ENCODE measurements at regions not wholly inside any gene's neighbourhood (a gene's known extent, or its start where the extent isn't known, plus 50 kb on each side); places are given as distances from the start of the nearest gene placed in this dataset.

DNA sequence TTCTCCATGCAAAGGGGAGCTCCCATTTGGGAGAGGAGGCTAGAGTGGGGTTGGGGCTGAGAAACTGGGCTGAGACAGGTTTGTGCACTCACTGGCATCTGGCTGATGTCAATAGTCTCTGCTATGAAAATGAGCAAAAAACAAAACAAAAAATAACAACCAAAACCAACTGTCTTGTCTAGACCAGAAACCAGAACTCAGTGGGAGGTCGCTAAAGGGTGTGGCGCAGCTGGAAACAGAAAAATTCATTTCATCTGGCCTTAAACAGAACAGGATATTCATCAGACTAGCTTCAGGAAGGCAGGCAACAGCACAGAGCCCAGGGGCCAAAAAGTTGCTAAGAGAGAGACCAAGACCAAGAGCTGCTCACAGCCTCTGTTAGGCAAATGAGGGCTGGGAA is 126.1 kb downstream of the THNSL2 start:
- no peak overlapping the region for H3K27ac ChIP-seq
- no peak for DNase-seq (ENCODE audit: low read depth, low spot score)

DNA sequence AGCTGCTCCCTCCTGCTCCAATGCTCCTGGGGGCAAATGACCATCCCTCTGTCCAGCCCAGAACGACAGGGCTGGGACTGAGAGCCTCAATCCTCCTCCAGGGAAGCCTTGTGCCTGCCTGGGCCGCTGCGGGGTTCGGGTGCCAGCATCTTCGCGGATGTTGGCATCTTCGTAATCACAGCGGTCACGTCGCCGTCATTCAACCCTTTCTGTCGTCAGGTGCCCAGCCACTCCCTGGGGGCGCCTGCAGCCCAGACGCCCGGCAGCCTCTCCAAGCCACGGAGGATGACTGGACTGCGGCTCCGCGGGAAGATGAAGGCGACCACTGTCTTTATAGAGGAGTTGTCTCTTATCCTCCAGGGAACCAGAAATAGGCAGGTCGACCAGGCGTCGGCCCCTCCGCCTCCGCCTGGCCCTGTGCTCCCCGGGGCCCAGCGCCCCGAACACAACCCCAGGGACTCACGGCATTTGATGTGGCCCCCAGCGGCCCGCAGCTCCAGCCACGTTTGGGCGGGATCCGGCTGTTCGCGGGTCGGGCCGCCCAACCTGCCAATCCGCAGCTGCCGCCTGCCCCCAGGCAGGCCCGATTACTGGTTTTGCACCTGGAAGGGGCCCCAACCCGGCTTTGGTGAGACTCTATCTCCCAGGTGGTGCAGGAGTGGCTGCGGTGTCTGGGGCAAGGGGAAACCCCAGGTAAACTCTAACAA is 113.9 kb downstream of the THNSL2 start:
- no peak overlapping the region for H3K27ac ChIP-seq
- DNase-seq (ENCODE audit: low read depth, low spot score), result no peak

DNA sequence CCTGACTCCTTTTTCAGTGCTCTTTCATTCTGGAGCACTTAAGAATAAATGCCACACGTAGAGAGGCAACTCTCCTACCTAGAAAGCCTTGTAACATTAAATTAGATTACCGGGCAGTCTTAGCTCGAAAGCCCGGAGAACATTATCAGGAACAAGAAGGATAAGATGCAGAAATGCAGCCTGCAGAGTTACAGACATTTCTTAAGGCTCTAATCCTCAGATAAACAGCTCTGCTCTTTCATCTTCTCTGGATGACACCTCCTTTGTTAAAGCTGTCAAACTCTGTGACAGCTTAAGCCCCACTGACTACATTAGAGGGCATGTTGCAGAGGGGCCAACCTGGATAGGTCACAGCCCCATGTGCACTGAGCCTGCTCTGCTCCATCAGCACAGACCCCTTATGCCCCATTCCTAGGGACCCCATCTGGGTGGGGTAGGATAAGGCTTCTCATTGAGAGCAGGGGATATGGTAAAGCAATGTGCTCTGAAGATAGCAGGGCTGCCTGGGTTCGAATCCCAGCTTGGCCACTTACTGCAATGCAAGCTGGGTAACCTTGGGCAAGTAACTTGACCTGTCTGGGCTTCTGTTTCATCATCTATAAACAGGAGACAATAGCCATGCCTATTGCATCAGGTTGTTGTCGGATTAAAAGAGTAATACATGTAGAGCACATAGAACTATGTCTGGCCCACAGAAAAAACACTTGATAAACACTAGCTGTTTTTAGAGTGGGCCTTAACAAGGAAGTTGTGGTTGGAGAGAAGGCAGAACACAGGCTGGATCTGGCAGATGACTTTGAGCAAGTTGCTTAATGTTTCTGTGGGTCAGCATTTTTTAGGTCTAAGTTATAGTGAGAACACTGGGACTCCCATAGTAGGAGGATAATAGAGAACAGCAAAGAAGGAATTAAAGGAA is 111.4 kb downstream of the THNSL2 start:
- no peak overlapping the region for H3K27ac ChIP-seq
- no peak for DNase-seq (ENCODE audit: low read depth, low spot score)

DNA sequence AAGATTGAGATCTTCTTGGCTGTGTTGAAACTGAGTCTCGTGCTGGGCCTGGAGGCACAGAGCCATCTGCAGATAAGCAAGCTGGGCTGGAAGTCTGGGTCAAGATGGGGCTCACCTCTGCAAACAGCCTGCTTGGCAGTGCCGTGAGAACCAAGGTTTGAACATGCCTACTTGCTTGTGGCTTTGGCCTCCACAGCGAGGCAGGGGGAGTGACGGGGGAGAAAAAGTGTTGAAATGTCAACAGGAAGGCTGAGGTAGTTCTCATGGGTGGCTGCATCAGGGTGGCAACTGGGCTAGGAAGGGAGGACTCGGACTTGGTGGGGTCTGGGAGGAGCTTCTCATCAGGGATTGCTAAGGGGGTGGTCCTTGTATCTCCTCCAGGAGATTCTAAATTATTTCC is 99.7 kb downstream of the THNSL2 start:
- no peak for DNase-seq (ENCODE audit: low read depth, low spot score)
- H3K27ac ChIP-seq, result no peak overlapping the region

DNA sequence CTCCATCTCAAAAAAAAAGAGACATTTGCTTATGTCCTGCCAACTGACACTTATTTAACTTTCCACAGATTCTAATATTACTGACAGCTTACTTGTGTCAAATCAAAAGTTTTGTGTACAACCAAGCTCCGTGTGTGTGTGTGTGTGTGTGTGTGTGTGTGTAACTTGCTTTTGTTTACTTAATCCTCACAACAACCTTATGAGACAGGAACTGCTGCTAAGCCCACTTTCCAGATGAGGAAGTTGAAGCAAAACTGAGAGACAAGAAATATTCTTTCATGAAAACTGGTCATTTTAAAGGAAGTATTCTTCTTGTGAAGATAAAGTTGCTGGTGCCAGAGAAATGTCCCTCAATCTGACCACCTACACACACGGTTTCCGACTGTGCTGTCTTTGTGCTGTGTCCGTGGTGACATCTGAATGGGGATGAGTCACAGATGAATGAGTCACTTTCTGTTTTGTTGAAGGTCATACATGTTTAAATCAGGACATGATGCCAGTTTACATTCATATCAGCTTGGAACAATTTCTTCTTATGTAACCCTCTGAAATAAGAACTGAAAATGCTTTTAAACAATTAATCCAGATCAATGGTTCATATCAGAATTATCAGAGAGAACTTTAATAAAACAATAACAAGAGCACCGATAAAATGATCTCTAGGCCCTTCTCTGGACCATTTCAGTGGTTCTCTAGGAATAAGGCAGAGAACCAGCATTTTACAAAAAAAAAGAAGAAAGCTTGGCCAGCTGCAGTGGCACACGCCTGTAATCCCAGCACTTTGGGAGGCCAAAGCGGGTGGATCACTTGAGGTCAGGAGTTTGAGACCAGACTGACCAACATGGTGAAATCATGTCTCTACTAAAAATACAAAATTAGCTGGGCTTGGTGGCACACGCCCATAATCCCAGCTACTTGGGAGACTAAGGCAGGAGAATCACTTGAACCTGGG is 95.5 kb downstream of the THNSL2 start:
- H3K27ac ChIP-seq, result no peak overlapping the region
- no peak for DNase-seq (ENCODE audit: low read depth, low spot score)

DNA sequence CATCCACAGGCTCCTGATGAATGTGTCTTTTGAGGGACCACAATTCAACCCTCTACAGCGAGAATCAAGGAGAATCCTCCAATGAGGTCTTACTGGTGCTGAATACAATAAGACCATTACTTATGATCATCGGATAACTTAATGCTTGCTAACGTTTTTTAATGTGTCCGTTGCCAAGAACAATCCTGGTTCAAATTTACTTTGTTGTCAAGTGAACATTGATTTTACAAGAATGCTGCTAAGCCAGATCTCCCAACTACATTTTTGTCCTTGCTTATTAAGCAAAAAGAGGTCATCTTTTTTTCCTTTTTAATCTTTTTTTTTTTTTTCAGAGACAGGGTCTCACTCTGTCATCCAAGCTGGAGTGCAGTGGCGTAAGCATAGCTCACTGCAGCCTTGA is 93.7 kb downstream of the THNSL2 start:
- DNase-seq (ENCODE audit: low read depth, low spot score), result no peak
- H3K27ac ChIP-seq, result no peak overlapping the region

DNA sequence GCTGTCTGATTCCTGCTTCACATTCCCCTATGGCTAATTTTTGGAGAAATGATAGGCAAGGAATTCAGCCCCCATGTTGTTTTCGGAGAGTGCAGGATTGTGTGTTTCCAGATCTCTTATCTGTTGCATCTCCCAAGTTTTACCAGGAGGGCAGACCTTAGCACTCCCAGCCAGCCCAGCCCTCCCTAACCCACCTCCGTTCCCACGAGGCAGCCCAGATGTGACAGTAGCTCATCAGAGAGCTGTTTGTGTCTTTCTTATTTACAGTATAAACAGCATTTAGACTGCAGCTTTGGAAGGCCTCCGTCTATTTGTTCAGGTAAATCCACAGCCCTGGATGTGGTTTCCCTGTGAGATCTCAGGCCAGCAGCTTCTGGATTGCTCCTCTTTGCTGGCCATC is 91.6 kb downstream of the THNSL2 start:
- H3K27ac ChIP-seq, result no peak overlapping the region
- DNase-seq (ENCODE audit: low read depth, low spot score), result no peak

DNA sequence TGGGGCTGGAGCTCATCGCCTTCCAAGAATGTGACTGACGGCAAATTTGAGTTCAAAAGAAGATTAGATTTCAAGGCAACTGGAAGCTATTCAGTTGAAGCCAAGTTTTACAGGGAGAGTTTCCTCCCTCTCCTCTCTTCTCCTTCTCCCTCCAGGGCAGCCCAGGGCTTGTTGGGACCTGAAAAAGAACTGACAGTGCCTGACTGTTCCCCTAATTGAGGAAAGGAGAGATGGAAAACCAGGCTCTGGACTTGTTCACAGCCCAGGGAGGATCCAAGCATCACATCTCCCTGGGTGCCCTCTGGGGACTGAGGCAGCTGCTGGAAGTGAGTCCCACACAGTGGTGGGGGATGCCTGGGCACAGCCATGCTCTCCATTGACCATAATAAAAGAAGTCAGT is 88.1 kb downstream of the THNSL2 start:
- peak; percentile 40 for DNase-seq (ENCODE audit: low read depth, low spot score)
- no peak overlapping the region for H3K27ac ChIP-seq

DNA sequence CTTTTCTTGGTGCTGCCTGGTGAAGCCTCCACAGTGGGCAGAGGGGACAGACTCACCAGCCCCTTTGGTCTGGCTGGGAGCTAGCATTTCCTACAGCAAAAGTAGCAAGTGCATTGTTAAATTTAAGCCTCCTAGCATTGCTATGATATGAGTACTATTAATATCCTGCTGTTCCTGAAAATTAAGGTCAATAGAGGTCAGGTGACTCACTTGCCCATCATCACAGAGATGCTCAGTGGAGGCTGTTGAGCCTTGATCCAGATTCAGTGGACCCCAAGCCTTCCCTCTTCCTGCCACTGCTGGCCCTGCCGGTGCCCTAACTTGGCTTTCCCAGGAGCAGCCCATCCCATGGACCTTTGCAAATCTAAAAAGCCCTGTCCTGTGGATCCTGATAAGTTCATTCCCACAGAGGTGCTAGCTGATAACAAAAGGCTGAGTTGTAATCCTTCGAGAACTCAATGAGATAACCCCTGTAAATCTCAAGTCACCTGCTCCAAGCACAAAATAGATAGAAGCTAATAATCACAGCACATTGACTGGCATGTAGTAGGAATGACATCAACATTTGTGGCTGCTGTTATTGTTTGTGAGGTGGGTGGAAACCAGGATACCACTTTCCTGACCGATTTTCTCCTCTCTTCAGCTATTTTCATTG is 84.4 kb downstream of the THNSL2 start:
- no peak overlapping the region for H3K27ac ChIP-seq
- DNase-seq (ENCODE audit: low read depth, low spot score), result no peak

DNA sequence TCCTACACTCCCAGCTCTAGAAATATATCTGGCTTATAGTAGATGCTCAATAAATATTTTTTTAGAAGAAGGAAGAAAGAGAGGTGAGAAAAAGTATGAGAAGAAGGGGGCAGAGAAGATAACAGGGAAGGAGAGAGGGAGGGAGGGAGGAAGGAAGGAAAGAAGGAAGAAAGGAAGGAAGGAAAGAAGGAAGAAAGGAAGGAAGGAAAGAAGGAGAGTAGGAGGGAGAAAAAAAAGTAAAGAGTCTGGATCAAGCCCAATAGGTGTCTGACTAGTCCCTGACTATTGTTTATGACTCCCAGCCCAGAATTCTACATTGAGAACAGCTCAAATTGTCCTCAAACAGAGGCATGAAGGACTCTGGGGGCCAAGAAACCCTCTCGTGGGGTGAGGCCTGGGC is 83.9 kb downstream of the THNSL2 start:
- DNase-seq (ENCODE audit: low read depth, low spot score), result no peak
- H3K27ac ChIP-seq, result no peak overlapping the region

DNA sequence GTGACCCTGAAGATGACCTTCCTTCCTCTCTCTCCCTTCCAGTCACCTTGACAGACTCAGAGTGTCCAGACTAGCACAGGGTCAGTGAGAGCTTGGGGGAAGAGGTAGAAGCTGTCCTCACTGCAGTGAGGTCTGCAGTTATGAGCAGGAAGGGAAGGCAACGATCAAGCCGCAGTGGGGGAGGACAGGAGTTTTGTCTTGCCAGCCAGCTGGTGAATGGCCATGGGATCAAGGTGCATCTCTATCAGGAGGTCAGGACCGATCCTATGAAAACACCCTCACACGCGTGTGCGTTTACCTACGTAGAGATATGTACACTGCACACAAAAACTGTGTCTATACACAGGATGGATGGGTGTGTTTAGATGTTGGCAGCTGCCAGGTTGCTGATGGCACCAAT is 83.2 kb downstream of the THNSL2 start:
- H3K27ac ChIP-seq, result no peak overlapping the region
- no peak for DNase-seq (ENCODE audit: low read depth, low spot score)

DNA sequence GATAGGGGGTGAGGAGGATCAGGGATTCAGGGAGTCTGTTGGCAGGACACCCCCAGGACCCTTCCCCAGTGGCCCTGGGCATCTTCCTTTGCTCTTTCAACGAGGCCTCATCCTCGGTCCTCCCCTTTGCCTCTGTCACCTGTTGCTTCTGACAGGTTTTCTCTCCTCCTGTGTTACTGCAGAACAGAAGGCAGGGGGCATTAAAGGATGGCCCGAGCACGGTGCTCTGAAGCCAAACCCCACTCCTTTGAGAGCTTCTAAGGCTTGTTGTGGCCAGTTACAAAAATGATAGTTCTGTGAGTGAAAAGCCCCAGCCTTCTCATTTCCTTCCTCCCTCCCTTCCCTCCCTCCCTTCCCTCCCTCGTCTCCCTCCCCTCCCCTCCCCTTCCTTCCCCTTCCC is 82.5 kb downstream of the THNSL2 start:
- no peak overlapping the region for H3K27ac ChIP-seq
- no peak for DNase-seq (ENCODE audit: low read depth, low spot score)

DNA sequence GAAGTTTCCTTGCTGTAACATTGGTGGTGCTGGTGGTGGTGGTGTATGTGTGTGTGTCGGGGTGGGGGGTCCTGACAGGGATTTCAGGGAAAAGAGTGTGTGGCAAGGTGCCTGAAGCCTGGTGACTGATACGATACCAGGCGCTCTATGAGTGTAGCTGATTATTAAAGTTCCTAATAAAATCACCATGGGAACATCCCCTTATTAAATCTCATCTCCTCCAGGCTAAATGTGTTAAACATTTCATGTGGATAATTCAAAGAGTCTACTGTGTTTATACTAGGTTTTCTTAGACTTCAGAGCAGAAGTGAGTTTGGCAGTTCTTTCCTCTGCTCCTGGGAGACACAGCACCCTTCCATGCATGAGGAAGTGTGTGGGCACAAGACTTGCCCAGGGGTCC is 82.0 kb downstream of the THNSL2 start:
- DNase-seq (ENCODE audit: low read depth, low spot score), result no peak
- no peak overlapping the region for H3K27ac ChIP-seq

DNA sequence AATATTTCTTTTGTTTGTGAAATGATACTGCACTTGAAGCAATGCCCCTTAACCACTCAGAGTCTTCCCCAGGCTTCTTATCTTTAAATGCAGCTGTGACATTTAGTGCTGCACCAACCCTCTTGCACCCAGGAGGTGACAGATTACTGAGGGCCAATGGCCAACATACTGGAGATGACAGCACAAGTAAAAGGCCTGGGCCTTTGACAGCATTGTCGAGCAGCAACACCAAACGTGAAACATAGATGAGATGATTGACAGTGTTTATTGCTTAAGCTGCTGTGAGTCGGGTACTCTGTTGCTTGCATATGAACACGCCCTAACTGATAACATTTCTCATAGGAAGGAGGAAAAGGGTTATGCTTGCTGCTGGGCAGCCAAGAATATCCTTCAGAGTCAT is 80.3 kb downstream of the THNSL2 start:
- H3K27ac ChIP-seq, result no peak overlapping the region
- DNase-seq (ENCODE audit: low read depth, low spot score), result no peak

DNA sequence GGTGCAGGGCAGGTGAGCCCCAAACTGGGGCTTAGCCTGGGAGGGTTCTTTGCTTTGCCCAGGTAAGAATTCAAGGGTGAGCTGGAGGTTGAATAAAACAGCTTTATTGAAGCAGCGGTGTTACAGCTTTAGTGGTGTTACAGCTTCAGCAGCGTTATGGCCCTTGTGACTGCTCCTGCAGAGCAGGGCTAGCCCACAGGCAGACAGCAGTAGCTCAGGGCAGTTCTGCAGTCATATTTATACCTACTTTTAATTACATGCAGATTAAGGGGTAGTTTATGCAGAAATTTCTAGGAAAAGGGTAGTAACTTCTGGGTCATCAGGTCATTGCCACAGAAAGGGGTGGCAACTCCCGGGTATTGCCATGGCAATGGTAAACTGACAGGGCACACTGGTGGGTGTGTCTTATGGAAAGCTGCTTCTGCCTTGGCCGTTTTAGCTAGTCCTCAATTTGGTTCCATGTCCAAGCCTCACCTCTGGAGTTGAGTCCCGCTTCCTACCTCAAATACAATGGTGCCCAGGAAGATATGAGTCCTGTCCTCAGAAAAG is 78.2 kb downstream of the THNSL2 start:
- DNase-seq (ENCODE audit: low read depth, low spot score), result no peak
- no peak overlapping the region for H3K27ac ChIP-seq

DNA sequence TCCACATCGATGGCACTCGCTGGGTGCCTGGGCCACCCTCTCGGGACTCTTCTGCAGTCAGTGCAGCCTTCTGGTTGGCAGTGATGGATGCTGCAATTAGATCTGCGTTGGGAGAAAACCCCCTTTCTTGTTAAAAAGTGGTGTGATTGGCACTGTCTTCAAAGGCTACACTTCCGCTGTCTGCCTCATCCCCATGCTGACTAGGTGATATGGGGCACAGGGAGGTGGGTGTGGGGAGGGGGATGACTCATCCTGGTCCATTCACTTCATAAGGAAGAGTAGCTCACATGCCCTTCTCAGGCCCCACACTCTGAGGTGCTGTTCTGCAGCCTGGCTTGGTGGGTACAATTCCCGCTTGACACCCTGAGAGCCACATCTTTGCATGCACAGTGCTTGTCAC is 77.4 kb downstream of the THNSL2 start:
- H3K27ac ChIP-seq, result no peak overlapping the region
- no peak for DNase-seq (ENCODE audit: low read depth, low spot score)

DNA sequence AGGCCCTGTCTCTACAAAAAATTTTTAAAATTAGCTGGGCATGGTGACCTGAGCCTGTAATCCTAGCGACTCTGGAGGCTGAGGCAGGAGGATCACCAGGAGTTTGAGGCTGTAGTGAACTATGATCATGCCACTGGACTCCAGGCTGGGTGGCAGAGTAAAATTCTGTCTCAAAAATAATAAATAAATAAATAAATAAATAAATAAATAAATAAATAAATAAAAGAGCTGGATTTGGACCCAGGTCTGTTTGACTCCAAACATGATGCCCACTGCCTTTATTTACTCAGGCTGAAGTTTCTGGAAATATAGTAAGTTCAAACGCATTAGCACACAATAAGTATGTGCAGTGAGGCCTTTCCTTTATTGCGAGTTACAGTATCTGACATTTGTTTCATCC is 75.0 kb downstream of the THNSL2 start:
- no peak for DNase-seq (ENCODE audit: low read depth, low spot score)
- H3K27ac ChIP-seq, result no peak overlapping the region

DNA sequence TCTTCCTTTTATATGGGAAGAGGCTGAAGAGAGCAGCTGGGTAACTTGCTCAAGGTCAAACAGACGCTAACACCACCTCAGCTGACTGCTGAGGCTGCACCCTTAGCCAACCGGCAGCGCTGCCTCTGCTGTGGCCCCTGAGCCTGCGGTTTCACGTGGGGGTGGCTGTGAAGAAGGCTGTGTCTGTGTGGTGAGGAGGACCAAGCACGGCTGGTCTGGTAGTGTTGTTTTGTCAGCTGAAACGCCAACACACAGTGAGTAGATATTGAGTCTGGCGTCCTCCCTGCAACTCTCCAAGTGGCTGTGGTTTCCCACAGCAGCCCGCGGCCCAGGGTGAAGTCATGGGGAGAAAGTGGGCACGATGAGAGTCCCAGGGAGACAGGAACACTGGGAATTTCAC is 69.6 kb downstream of the THNSL2 start:
- H3K27ac ChIP-seq, result no peak overlapping the region
- DNase-seq (ENCODE audit: low read depth, low spot score), result no peak

DNA sequence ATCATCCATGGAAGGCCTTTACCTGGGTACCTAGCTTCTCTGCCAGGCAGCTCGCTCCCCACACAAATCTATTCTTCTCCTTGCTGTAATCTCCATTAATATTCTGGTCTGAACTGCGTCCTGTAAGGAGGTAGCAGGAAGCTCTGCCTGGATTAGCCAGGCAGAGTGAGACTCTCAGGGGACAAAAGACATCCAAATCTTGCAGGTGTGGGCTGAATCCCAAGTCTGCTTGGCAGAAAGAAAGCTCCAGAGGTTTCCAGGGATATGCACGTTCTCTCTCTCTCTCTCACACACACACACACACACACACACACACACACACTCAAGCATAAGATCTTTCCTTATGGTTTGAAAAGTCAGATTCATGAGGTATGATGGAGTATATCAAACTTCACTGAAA is 66.5 kb downstream of the THNSL2 start:
- no peak overlapping the region for H3K27ac ChIP-seq
- DNase-seq (ENCODE audit: low read depth, low spot score), result no peak
